NCI-H1105 treated with DMSO at 0.1 percent for 48 hours (cell line): ENCODE measurements at regions not wholly inside any gene's neighbourhood (a gene's known extent, or its start where the extent isn't known, plus 50 kb on each side); places are given as distances from the start of the nearest gene placed in this dataset.

ENCODE experiments used
- DNase-seq: peaks from one replicate; lab custom pipeline; 2025; lab: John Stamatoyannopoulos, UW

- DNase-seq, result no peak
Measured at GRCh38 chr10:64209561-64209960, 688.4 kb downstream of the REEP3 start.

- DNase-seq, result no peak
Measured at GRCh38 chr10:64210211-64210610, 689.0 kb downstream of the REEP3 start.

GRCh38 chr10:64211466-64211865 lies 690.3 kb downstream of the REEP3 start:
- DNase-seq, result no peak

GRCh38 chr10:64215088-64215487 lies 693.9 kb downstream of the REEP3 start:
- no peak for DNase-seq

- no peak for DNase-seq
Measured at GRCh38 chr10:64219271-64220025, 698.2 kb downstream of the REEP3 start.

GRCh38 chr10:64234489-64234888 lies 713.3 kb downstream of the REEP3 start:
- DNase-seq, result no peak

- DNase-seq, result no peak
Measured at GRCh38 chr10:64257704-64258103, 736.5 kb downstream of the REEP3 start.

GRCh38 chr10:64261092-64261491 lies 739.9 kb downstream of the REEP3 start:
- no peak for DNase-seq

GRCh38 chr10:64261676-64262075 lies 740.5 kb downstream of the REEP3 start:
- DNase-seq, result no peak

- no peak for DNase-seq
Measured at GRCh38 chr10:64265961-64266360, 744.8 kb downstream of the REEP3 start.

GRCh38 chr10:64271508-64271907 lies 750.3 kb downstream of the REEP3 start:
- no peak for DNase-seq

- no peak for DNase-seq
Measured at GRCh38 chr10:64271983-64272382, 750.8 kb downstream of the REEP3 start.

- no peak for DNase-seq
Measured at GRCh38 chr10:64275001-64275400, 753.8 kb downstream of the REEP3 start.

GRCh38 chr10:64275774-64276173 lies 754.6 kb downstream of the REEP3 start:
- no peak for DNase-seq

- DNase-seq, result no peak
Measured at GRCh38 chr10:64277536-64277935, 756.3 kb downstream of the REEP3 start.

GRCh38 chr10:64283621-64284020 lies 762.4 kb downstream of the REEP3 start:
- no peak for DNase-seq

GRCh38 chr10:64286533-64286932 lies 765.3 kb downstream of the REEP3 start:
- no peak for DNase-seq

- no peak for DNase-seq
Measured at GRCh38 chr10:64288404-64288803, 767.2 kb downstream of the REEP3 start.

GRCh38 chr10:64303566-64303965 lies 782.4 kb downstream of the REEP3 start:
- no peak for DNase-seq

- no peak for DNase-seq
Measured at GRCh38 chr10:64306729-64307327, 785.6 kb downstream of the REEP3 start.

GRCh38 chr10:64312876-64313275 lies 791.7 kb downstream of the REEP3 start:
- no peak for DNase-seq

GRCh38 chr10:64313967-64314366 lies 792.8 kb downstream of the REEP3 start:
- no peak for DNase-seq

GRCh38 chr10:64316416-64316815 lies 795.2 kb downstream of the REEP3 start:
- no peak for DNase-seq

GRCh38 chr10:64316833-64317232 lies 795.6 kb downstream of the REEP3 start:
- DNase-seq, result no peak
